ENCODE measurements at regions not wholly inside any gene's neighbourhood (a gene's known extent, or its start where the extent isn't known, plus 50 kb on each side); places are given as distances from the start of the nearest gene placed in this dataset.

- Mint-ChIP-seq H3K36me3 (peaks cover 2% of the 10 kb centered on the region), H3K4me1 (peaks cover 75% of the 10 kb centered on the region), H3K27me3 (no peaks in the 10 kb centered on the region), H3K27ac (peak overlapping the region; percentile 48), H3K4me3 (no peak overlapping the region), H3K9me3 (no peaks in the 10 kb centered on the region)
Measured at GRCh38 chr12:3928538-3929184, 55.5 kb upstream of the PARP11 start.

- H3K9me3 Mint-ChIP-seq: no peaks in the 10 kb centered on the region
- H3K27ac Mint-ChIP-seq: no peak overlapping the region
- no peaks in the 10 kb centered on the region for H3K27me3 Mint-ChIP-seq
- H3K36me3 Mint-ChIP-seq: peaks cover 2% of the 10 kb centered on the region
- peaks cover 59% of the 10 kb centered on the region for H3K4me1 Mint-ChIP-seq
- H3K4me3 Mint-ChIP-seq: no peak overlapping the region
Measured at GRCh38 chr12:3925621-3926020, 52.4 kb upstream of the PARP11 start.

GRCh38 chr12:3924761-3925160, 51.6 kb upstream of the PARP11 start:
- H3K36me3 Mint-ChIP-seq: peaks cover 2% of the 10 kb centered on the region

GRCh38 chr12:3923021-3923420, 49.8 kb upstream of the PARP11 start:
- H3K4me1 Mint-ChIP-seq: peaks cover 37% of the 10 kb centered on the region
- H3K9me3 Mint-ChIP-seq: no peaks in the 10 kb centered on the region
- H3K4me3 Mint-ChIP-seq: no peak overlapping the region
- no peak overlapping the region for H3K27ac Mint-ChIP-seq
- no peaks in the 10 kb centered on the region for H3K27me3 Mint-ChIP-seq
- H3K36me3 Mint-ChIP-seq: peaks cover 2% of the 10 kb centered on the region

More at GRCh38 chr12:3924761-3925160, 51.6 kb upstream of the PARP11 start:
- Mint-ChIP-seq H3K27ac (no peak overlapping the region), H3K4me3 (no peak overlapping the region), H3K9me3 (no peaks in the 10 kb centered on the region), H3K4me1 (peaks cover 52% of the 10 kb centered on the region), H3K27me3 (no peaks in the 10 kb centered on the region)
